Astrocyte (in vitro differentiated cells and primary cell): ENCODE measurements at regions not wholly inside any gene's neighbourhood (a gene's known extent, or its start where the extent isn't known, plus 50 kb on each side); places are given as distances from the start of the nearest gene placed in this dataset.

Experiments used
- EZH2 ChIP-seq: IDR thresholded peaks from 2 replicates; pipeline ENCODE4 v1.6.1; 2012; ENCODE audit warnings: mild to moderate bottlenecking, low read length, inconsistent platforms; ENCODE audit not compliant: insufficient read depth
- TF ChIP-seq, protein P1 (sequence below): IDR thresholded peaks from 2 replicates; pipeline ENCODE4 v1.5.1; 2011; ENCODE audit warnings: low read depth, mild to moderate bottlenecking, inconsistent platforms, low read length, moderate library complexity; ENCODE audit not compliant: insufficient read depth

DNA sequence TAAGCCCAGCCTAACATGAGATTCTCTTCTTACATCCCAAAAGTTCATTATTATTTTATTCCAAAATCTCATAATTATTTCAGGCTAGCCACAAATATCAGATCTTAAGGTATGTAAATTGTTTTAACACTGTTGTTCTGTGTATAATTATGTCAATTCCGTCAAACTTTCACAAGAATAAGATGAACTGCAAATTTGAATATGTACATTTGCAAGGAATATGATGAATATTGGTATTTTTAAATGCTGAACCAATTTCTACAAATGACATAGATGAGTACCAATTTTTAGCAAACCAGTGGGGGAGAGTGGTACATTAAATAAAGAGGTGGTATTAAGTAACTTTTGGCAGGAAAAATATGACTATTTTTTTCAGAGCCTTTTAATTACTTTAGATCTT lies 282.3 kb upstream of the MAD2L1 start:
- TF ChIP-seq, protein P1, sequence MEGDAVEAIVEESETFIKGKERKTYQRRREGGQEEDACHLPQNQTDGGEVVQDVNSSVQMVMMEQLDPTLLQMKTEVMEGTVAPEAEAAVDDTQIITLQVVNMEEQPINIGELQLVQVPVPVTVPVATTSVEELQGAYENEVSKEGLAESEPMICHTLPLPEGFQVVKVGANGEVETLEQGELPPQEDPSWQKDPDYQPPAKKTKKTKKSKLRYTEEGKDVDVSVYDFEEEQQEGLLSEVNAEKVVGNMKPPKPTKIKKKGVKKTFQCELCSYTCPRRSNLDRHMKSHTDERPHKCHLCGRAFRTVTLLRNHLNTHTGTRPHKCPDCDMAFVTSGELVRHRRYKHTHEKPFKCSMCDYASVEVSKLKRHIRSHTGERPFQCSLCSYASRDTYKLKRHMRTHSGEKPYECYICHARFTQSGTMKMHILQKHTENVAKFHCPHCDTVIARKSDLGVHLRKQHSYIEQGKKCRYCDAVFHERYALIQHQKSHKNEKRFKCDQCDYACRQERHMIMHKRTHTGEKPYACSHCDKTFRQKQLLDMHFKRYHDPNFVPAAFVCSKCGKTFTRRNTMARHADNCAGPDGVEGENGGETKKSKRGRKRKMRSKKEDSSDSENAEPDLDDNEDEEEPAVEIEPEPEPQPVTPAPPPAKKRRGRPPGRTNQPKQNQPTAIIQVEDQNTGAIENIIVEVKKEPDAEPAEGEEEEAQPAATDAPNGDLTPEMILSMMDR, result no peak
- TF ChIP-seq EZH2, result no peak
